ENCODE measurements at regions not wholly inside any gene's neighbourhood (a gene's known extent, or its start where the extent isn't known, plus 50 kb on each side); places are given as distances from the start of the nearest gene placed in this dataset.

DNA sequence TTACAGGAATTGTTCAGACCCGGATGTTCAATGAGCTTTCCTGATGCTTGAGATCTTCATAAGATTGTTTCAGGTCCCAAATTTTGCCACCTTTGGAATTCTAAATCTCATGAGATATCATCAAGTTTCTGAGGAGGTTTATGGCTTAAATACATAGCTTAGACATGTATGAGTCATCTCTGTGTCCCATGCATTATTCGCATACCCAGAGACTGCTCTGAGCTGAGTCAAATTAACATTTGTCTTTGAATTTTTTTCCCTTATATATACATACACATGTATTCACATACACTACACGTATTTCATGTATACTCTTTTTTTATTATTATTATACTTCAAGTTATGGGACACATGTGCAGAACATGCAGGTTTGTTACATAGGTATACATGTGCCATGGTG lies 744.6 kb downstream of the BRINP1 start:
- no peak for TF ChIP-seq ZFP3 (CRISPR knock-in tag; IDR thresholded peaks at IDR 0.05)
- no peak for TF ChIP-seq ARNTL (CRISPR knock-in tag; IDR thresholded peaks at IDR 0.05; ENCODE audit: borderline replicate concordance, low read depth)
- TF ChIP-seq PATZ1 (CRISPR knock-in tag; IDR thresholded peaks at IDR 0.05; ENCODE audit: borderline replicate concordance) = no peak
- TF ChIP-seq, protein P1, sequence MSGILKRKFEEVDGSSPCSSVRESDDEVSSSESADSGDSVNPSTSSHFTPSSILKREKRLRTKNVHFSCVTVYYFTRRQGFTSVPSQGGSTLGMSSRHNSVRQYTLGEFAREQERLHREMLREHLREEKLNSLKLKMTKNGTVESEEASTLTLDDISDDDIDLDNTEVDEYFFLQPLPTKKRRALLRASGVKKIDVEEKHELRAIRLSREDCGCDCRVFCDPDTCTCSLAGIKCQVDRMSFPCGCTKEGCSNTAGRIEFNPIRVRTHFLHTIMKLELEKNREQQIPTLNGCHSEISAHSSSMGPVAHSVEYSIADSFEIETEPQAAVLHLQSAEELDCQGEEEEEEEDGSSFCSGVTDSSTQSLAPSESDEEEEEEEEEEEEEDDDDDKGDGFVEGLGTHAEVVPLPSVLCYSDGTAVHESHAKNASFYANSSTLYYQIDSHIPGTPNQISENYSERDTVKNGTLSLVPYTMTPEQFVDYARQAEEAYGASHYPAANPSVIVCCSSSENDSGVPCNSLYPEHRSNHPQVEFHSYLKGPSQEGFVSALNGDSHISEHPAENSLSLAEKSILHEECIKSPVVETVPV (CRISPR knock-in tag; IDR thresholded peaks at IDR 0.05) = no peak
